A673 (cell line): ENCODE measurements at regions not wholly inside any gene's neighbourhood (a gene's known extent, or its start where the extent isn't known, plus 50 kb on each side); places are given as distances from the start of the nearest gene placed in this dataset.

Experiments
- CTCF ChIP-seq: fragments of 300-800, 200-600 bp; sonication (generic); conservative IDR thresholded peaks from 2 replicates; pipeline ENCODE4 v1.5.1; 2017; ENCODE audit warnings: low read depth, mild to moderate bottlenecking, antibody characterized with exemption, low read length, moderate library complexity, mixed read lengths
- EZH2 ChIP-seq: fragments of 200-600 bp; sonication (generic); IDR thresholded peaks from 2 replicates; pipeline ENCODE4 v1.6.1; 2017; ENCODE audit warnings: borderline replicate concordance, low read depth, mild to moderate bottlenecking, mixed read lengths, antibody characterized with exemption, low read length; ENCODE audit not compliant: poor library complexity, severe bottlenecking

GRCh38 chr12:46977871-46978375, 101.5 kb upstream of the PCED1B start:
- TF ChIP-seq CTCF (no peak), EZH2 (no peak)
